Stimulated activated CD4-positive, alpha-beta T cell treated with anti-CD3 and anti-CD28 coated beads, Interleukin-2, amount 100 ng/mL, for 4 hours (primary cell): ENCODE measurements at regions not wholly inside any gene's neighbourhood (a gene's known extent, or its start where the extent isn't known, plus 50 kb on each side); places are given as distances from the start of the nearest gene placed in this dataset.
"Not testable (repeated sequence)": the region's sequence is repeated elsewhere in the genome, so short reads cannot be mapped to it uniquely, and the experiment has no call there.

Experiments used
- DNase-seq: peaks from one replicate; pipeline ENCODE4 v3.0.0-alpha.2; 2020; ENCODE audit warnings: low read depth

DNA sequence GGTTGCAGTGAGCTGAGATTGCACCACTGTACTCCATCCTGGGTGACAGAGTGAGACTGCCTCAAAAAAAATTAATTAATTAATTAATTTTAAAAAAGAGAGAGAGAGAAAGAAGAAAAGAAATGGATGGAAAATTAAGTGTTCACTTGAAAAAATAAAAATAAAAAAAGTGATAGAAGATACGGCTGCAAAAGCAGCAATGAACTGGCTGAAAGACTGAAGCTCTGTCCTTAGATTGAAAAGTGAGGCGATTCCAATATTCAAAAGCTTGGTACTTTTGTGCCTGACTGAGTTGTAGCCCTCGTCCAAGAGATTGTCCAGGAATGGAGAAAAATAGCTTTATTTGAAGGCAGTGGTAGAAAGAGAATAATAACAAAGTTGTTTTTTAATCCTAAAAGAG lies 154.6 kb downstream of the ADSS2 start:
- DNase-seq = no peak

DNA sequence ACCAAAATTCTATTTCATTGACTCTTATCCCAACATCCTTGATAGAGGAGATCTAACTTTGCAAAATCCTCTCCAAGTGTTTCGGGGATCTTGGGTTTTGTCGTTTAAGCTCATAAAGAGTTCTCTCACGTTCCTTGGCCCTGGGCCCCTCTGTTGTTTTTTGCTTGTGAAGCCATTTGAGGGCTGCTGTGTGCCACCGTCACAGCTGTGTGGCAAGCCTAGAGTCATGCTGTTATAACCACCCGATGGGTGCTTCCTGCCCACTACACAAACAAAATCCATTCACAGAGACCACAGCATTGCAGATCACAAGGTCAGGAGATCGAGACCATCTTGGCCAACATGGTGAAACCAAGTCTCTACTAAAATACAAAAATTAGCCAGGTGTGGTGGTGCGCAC lies 154.1 kb downstream of the ADSS2 start:
- DNase-seq = no peak

DNA sequence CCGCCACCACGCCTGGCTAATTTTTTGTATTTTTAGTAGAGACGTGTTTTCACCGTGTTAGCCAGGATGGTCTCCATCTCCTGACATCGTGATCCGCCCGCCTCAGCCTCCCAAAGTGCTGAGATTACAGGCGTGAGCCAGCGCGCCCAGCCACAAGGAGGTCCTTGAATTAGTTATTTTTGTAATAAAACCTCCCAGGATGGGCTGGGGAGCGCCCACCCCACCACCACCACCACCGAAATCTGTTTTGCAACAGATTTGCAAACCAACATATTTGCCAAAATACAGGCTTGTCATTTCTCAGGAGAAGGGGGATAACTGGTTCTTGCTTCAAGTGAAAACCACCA lies 151.7 kb downstream of the ADSS2 start:
- not testable (repeated sequence) for DNase-seq

DNA sequence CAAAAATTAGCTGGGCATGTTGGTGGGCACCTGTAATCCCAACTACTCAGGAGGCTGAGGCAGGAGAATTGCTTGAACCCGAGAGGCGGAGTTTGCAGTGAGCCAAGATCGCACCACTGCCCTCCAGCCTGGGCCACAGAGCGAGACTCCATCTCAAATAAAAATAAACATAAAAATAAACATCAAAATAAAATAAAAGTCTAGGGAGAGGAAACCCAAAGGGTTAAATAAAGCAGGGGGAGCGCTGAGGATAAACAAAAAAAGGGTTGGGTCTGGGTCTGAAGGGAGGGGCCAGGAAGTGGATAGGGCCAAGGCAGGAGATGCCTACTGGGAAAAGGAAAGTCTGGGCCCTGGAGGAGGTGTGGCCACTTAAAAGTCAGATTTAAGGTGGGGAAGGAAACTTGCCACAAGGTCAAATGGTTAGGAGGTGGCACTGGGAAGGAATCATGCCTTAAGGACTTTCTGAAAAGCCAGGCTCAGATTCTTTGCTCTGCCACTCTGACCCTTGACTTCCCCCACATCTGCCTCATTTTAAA lies 150.0 kb downstream of the ADSS2 start:
- DNase-seq = no peak

DNA sequence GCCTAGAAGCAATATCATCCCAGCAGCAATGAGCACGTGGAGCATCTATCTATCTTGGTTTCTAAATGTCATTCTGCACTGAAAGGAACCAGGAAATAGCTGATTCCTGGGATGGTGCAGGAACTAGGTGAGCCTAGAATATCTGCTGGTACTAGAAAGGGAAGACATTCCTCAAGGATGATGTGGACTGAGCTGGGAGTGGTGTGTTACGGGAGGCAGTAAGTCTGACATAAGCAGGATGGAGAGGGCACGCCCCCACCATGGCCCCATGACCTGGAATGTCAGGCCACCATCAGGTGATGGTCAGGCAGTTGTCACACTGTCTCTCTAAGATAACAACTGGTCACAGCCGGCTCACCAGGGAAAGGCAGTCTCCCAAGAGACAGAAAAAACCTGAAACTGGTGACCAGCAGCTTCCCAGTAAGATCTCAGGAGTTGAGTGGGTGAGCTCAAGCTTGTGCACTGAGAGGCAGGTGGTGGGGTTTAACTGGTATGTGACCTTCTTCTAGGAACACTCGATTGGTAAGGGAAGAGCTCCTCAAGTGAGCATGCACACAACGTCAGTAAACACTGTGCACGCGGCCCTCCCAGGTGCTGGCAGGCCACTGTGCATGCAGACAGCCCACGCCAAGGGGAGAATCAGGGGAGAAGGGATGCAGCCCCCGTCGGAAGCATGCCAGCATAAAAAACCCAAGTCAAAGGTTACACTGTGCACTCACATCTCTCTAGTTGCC lies 148.7 kb downstream of the ADSS2 start:
- no peak for DNase-seq

DNA sequence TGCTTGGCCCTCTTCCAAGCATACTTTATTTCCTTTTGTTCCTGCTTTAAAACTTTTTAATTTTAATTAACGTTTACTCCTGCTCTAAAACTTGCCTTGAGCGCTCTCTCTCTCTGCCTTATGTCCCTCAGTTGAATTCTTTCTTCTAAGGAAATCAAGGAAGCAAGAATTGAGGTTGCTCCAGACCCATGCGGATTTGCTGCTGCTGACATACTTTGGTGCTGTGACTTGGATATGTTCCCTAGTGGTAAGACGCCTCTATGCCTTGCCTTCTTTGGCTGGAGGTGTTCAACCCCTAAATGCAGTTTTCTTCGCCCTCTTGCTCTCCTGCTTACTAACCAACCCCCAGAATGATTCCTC lies 148.1 kb downstream of the ADSS2 start:
- no peak for DNase-seq

DNA sequence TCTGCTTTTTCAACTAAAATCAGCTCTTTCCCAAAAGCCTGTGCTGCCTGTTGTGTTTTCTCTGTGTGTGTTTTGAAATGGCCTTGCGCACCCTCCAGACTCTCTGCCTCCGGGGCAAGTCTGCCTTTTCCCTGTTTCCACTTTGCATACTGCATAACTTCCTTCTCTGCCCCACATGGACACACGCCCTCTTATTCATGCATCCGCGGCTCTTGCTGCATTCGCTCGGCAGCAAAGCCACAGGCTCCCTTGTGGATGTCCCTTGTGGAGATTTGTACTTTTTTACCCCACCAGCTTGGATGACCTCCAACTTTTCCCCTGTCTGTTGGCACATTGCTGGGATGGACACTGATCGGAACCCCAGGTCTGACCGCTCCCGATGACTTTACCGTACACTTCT lies 147.6 kb downstream of the ADSS2 start:
- DNase-seq = no peak

DNA sequence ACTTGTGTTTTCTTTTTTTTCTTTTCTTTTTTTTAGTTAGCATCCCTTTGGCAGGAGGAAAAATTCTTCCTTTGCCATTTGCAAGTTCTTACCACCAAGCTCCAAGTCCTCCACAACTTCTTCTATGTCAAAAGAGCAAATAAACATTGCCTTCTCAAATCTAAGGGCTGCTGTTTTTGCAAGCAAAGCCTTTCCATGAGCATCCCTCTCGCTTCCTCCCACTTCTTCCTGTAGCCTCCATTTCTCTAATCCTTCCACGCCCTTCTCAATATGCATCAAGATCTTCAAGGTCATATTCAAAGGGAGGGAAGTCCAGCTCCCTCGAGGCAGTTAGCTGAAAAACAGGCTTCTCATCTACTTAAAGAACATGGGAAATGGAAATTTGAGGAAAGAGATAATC lies 147.1 kb downstream of the ADSS2 start:
- DNase-seq = no peak

DNA sequence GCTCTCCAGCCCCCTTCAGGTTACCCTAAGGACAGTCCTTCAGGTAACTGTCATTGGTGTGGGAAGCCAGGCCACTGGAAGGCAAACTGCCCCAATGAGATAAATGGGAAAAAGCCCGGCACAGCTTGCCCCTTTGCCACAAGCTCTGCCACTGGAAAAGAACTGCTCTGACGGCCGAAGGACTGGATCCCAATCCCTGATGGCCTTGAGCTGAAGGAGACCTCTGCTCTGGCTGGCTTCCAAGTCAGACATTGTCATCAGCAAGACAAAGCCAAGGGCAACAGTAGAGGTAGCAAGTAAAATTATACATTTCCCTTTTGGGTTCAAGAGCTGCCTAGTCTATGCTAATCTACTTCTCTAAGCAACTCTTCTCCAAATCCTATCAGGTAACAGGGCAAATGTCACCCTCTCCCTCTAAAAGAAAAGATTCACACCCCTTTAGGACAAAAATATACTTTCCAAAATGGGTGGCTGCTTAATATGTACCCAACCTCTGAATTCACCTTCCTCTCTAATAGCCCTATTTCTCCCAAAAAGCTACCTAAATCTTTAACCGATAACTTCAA lies 145.8 kb downstream of the ADSS2 start:
- DNase-seq = no peak

DNA sequence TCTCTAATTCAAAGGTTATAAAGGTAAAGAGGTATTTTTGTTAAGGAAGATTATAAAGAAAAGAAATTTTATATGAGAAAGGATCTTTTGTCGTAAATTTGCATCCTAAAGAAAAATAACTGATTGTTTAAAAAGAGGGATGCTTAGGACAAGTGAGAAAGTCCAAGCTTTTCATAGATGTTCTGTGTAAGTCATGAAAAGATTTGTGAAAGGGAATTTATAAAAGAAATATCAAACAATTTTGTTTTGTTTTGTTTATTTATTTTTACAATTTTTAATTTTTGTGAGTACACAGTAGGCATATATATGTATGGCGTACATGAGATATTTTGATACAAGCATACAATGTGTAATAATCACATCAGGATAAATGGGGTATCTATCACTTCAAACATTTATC lies 145.2 kb downstream of the ADSS2 start:
- DNase-seq = no peak

DNA sequence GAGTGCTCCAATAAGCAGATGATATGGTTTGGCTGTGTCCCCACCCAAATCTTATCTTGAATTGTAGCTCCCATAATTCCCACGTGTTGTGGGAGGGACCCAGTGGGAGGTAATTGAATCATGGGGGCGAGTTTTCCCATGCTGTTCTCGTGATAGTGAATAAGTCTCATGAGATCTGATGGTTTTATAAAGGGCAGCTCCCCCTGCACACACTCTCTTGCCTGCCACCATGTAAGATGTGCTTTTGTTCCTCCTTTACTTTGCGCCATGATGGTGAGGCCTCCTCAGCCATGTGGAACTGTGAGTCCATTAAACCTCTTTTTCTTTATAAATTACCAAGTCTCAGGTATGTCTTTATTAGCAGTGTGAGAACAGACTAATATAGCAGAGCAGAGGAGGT lies 142.5 kb downstream of the ADSS2 start:
- DNase-seq = not testable (repeated sequence)

DNA sequence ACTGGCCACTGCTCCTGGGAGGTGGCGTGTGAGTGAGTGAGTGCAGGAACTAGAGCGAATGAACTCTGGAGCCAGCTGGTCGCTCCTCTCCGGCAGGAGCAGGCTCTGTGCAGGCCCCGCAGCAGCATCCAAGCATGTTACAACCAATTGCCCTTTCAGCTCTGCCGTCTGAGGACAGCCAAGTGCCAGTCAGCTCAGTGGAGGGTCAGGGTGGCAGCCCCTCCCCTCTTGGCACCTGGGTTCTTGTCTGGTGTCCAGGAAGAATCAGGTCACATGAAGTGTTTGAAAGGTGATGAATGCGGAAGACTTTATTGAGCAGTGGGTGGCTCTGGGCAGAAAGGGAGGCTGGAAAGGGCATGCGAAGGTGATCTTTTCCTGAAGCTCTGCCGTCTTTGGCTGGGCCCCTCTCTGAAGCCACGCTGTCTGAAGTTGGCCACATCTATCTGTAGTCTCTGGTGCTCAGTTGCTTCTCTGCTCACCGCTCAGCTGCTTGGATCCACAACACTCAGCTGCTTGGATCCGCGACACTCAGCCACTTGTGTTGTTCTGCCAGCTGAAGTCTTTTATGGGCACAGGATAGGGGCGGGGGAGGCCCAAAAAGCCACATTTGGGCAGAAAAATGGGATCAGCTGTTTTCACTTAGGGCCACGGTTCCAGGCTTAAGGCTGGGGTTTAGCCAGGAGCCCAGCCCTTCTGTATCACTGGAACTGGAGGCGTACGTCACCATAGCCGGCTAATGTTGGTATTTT lies 139.8 kb downstream of the ADSS2 start:
- DNase-seq = no peak

DNA sequence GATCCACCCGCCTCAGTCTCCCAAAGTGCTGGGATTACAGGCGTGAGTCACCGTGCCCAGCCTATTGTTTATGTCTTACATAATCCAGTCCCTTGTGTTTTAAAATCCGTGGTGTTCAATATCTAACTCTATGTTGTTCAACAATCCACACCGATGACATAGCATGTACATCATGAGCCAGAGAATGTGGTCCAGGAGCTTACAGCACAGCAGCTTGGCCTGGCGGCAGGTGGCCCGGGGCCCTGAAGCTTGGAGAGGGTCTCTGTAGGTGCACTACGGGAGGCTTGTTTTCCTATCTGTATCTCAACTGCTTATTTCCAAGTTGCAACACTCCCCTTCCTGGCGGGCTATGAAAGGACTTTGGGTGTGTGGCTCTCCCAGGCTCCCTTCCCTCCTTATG lies 138.4 kb downstream of the ADSS2 start:
- no peak for DNase-seq

DNA sequence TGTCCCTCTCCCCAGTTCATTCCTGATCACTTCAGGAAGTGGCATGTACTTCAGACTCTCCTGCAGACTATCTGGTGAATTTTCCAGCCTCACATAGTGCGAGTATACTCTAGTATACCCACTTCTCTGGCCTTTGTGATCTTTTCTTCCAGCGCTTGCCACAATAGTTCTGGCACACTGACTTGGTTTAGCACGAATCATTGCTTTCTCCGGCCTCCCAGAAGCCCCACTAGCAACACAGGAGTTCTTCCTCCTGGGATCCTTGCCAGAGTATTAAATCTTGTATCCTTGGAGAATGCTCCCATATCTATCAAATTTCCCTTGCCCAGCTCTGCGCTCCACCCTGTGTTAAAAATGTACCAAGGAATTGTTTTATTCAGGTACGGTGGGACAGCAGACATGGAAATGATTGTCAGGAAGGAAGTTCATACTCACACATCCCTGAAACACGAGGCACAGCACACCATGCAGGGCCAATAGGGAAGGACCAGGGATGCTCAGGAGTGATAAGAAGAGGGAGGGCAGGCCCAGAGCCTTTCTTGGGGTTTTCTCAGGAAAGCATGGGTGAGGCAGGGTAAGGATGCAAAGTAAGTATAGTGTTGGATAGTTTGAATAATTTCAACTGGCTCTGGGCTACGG lies 136.7 kb downstream of the ADSS2 start:
- DNase-seq = no peak

DNA sequence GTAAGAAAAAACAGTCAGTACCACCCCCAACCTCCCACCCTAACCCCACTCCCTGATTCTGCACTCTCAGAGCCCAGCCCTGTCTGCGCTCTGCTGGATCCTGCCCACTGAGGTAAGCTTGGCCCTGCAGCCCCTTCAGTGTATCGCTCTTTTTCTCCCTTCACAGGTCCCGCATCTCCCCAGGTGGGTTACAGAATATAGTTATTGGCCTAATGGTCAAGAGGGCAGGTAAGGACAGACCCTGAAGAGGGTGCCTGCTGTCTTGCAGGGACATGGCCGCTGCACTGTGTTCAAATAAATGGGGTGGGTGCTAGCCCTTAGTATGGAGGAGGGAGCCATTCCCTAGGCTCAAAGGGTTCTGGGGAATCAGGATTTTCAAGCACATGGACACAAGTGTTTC lies 135.7 kb downstream of the ADSS2 start:
- no peak for DNase-seq

DNA sequence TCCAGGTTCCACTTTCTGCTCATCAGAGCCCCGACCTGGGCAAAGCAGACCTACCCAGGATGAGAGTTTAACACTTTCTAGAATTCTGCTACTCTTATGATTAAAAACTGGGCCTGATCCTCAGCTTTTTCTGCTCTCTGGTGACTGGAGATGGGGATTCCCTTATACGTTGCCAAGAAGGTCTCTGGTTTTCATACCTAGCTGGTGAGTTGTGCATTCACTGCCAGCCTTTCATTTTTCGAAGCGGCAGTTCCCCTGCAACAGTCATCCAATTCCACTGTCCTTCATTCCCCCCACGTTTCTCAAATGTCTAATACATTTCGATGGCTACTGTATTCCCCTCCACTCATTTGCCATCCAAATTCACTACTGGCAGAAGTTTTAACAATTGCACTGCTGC lies 135.3 kb downstream of the ADSS2 start:
- no peak for DNase-seq

DNA sequence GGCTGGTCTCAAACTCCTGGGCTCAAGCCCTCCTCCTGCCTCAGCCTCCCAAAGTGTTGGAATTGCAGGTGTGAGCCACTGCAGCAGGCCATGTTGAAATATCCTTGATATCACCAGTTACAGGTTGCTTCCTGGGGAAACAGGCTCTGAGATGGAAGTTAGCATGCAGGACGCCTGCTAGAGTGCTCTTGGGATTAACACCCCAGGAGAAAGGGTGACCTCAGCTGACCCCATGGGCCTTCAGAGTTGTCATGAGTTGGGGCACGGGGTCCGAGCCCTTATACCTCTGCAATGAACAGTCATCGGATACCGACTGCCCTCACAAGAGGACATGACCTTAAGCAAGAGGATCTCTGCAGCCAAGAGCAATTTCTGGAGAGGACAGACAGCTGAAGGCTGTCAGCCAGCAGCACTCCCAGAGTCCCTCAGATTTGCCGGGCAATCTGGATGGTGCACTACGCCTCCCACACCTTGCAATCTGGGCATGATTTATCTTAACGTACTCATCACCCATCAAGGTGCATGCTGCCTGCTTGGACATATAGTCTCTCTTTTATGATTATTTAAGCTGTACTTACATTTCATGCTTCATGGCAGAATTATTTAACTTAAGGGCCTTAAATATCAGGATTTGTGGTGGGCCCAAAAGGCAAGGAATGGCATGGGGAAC lies 134.6 kb downstream of the ADSS2 start:
- DNase-seq = no peak

DNA sequence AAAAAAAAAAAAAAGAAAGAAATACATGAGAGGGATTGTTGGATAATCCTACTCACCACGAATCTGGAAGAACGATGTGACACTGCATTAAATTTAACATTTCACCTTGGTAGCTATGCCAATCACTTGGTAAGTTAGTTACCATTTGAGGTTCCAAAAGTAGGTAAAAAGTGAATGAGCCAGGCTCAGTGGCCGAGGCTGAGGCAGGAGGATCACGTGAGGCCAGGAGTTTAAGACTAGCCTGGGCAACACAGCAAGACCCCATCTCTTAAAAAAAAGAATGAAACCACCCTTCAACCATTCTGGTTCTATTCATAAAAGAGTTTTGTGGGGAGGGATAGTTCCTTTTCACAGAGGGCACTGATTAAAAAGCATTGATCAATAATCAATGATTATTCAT lies 133.6 kb downstream of the ADSS2 start:
- DNase-seq = no peak

DNA sequence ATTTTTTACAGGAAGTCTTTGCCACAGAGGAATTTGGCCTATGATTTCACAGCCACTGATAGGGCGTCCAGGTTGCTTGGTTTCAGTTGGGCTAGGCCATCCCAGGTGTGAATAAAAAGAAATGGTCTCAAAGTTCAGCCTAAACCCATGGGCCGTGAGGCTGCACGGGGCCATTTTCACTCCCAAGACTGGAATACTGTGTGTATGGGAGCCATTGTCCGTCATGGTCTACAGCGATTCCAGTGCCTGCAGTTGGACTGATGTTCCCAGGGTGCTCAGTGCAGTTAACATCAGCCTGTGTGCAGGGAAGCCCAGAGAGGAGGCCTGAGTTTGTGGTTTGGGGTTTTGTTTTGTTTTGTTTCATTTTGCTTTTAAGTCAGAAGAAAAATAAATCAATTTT lies 133.2 kb downstream of the ADSS2 start:
- DNase-seq = no peak

DNA sequence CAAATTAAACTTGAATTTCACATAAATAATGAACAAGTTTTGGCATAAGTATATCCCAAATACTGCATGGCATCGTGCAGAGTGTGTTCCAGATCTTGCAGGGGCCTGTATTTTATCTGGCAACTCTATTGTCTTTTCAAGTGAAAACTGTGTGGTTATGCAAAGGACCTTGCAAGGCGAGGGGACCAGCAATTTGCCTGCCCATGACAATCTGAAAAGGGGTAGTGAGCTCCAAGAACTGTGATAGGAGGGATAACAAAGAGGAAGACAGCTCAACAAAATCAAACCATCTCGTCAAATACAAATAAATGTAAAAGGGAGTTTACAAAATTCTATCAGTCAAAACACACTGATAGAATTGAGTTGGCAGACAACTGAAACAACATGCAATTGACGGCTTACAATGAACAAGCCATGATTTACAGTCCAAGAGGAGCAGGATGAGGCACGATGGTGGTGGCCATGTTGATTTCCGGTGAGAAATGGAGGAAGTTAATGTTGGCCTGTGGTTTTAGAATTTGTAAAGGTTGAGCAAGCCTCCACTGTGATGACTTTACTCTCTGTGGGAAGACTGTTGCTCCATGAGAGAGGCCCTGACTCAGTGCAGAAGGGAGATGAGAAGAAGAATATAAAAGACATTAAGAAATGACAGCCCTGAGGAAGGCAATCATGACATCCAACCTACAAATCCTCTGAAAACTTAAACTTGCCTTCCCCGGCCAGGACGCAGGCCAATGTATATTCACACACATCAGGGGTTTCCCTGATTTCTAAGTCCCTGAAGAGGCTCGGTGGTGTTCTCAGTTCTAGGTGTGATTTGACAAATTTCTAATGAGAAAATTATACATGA lies 132.2 kb downstream of the ADSS2 start:
- no peak for DNase-seq

DNA sequence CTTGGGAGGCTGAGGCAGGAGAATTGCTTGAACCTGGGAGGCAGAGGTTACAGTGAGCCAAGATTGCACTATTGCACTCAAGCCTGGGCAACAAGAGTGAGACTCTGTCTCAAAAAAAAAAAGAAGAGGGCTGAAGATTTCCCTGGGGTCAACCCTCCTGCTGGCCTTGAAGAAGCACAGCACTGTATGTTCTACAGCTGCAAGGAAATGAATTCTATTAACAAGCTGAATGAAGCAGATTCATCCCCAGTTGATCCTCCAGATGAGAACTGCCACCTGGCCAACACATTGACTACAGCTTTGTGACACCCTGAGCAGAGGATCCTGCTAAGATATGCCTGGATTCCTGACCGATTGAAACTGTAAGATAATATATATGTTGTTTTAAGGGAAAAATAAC lies 129.5 kb downstream of the ADSS2 start:
- DNase-seq = no peak
